Neural progenitor cell (in vitro differentiated cells): ENCODE measurements at regions not wholly inside any gene's neighbourhood (a gene's known extent, or its start where the extent isn't known, plus 50 kb on each side); places are given as distances from the start of the nearest gene placed in this dataset.

Source experiments
- DNase-seq: peaks from one replicate; pipeline ENCODE4 v3.0.0-alpha.2; 2016; ENCODE audit warnings: low spot score
- H2AFZ ChIP-seq: fragments of 200-600 bp; sonication (generic); replicated peaks from 2 replicates; pipeline ENCODE4 v1.6.1; 2016; ENCODE audit warnings: antibody characterized with exemption
- H3F3A ChIP-seq: fragments of 200-600 bp; sonication (generic); 2 replicates; pipeline ENCODE4 v1.6.1; 2016; ENCODE audit warnings: antibody characterized with exemption, low read depth
- H3K27ac ChIP-seq: fragments of 200-600 bp; sonication (generic); 2 replicates; pipeline ENCODE4 v1.5.1; 2016; ENCODE audit warnings: mild to moderate bottlenecking
- H3K27me3 ChIP-seq: fragments of 200-600 bp; sonication (generic); 2 replicates; pipeline ENCODE4 v1.6.1; 2016; ENCODE audit warnings: mild to moderate bottlenecking, moderate library complexity
- H3K36me3 ChIP-seq: fragments of 200-600 bp; sonication (generic); 2 replicates; pipeline ENCODE4 v1.5.1; 2016
- H3K4me1 ChIP-seq: fragments of 200-600 bp; sonication (generic); 2 replicates; pipeline ENCODE4 v1.6.1; 2016; ENCODE audit warnings: mixed run types
- H3K4me2 ChIP-seq: fragments of 200-600 bp; sonication (generic); 2 replicates; pipeline ENCODE4 v1.6.1; 2016
- H3K4me3 ChIP-seq: fragments of 200-600 bp; sonication (generic); 2 replicates; pipeline ENCODE4 v1.5.1; 2016
- H3K79me2 ChIP-seq: fragments of 200-600 bp; sonication (generic); 2 replicates; pipeline ENCODE4 v1.6.1; 2016; ENCODE audit warnings: low read depth
- H3K9ac ChIP-seq: fragments of 200-600 bp; sonication (generic); 2 replicates; pipeline ENCODE4 v1.6.1; 2016
- H3K9me3 ChIP-seq: fragments of 200-600 bp; sonication (generic); 2 replicates; pipeline ENCODE4 v1.5.1; 2016; ENCODE audit warnings: low read depth
- H4K20me1 ChIP-seq: fragments of 200-600 bp; sonication (generic); 2 replicates; pipeline ENCODE4 v1.6.1; 2016; ENCODE audit warnings: low read depth
- H3K27ac Mint-ChIP-seq: 3 replicates; pipeline ENCODE4 v1.8.0; 2021; ENCODE audit warnings: mixed read lengths
- H3K27me3 Mint-ChIP-seq: 2 replicates; pipeline ENCODE4 v1.8.0; 2022; ENCODE audit warnings: low read depth, mild to moderate bottlenecking, inconsistent platforms, moderate library complexity, mixed read lengths; ENCODE audit not compliant: insufficient read depth
- H3K36me3 Mint-ChIP-seq: 3 replicates; pipeline ENCODE4 v1.8.0; 2021; ENCODE audit warnings: mixed read lengths
- H3K4me1 Mint-ChIP-seq: 3 replicates; pipeline ENCODE4 v1.8.0; 2021; ENCODE audit warnings: mixed read lengths
- H3K4me3 Mint-ChIP-seq: 3 replicates; pipeline ENCODE4 v1.8.0; 2021; ENCODE audit warnings: mild to moderate bottlenecking, moderate library complexity, mixed read lengths
- H3K9me3 Mint-ChIP-seq: 3 replicates; pipeline ENCODE4 v1.8.0; 2020; ENCODE audit warnings: mixed read lengths
- CTCF ChIP-seq: fragments of 200-600 bp; sonication (generic); IDR thresholded peaks from 2 replicates; pipeline ENCODE4 v1.5.1; 2017; ENCODE audit warnings: antibody characterized with exemption, mild to moderate bottlenecking
- EZH2 ChIP-seq: fragments of 200-600 bp; sonication (generic); IDR thresholded peaks from 2 replicates; pipeline ENCODE4 v1.6.1; 2017; ENCODE audit warnings: antibody characterized with exemption, mild to moderate bottlenecking, moderate library complexity
- EZH2phosphoT487 ChIP-seq: fragments of 200-600 bp; sonication (generic); IDR thresholded peaks from 2 replicates; pipeline ENCODE4 v1.6.1; 2017; ENCODE audit warnings: antibody characterized with exemption

- H3K27me3 Mint-ChIP-seq: peaks cover 1% of the 10 kb centered on the region
- no peak overlapping the region for H2AFZ ChIP-seq
- H3F3A ChIP-seq: peaks cover 20% of the 10 kb centered on the region
- peaks cover 9% of the 10 kb centered on the region for H3K4me1 Mint-ChIP-seq
- H3K4me3 ChIP-seq: no peak overlapping the region
- DNase-seq: no peak
- TF ChIP-seq EZH2phosphoT487 (no peak), CTCF (no peak), EZH2 (no peak)
- H4K20me1 ChIP-seq: no peaks in the 10 kb centered on the region
- no peak overlapping the region for H3K9ac ChIP-seq
- H3K79me2 ChIP-seq: no peaks in the 10 kb centered on the region
- H3K4me3 Mint-ChIP-seq: no peak overlapping the region
- no peak overlapping the region for H3K27ac ChIP-seq
- H3K9me3 ChIP-seq: no peaks in the 10 kb centered on the region
- no peak overlapping the region for H3K4me2 ChIP-seq
- H3K27ac Mint-ChIP-seq: no peak overlapping the region
- no peaks in the 10 kb centered on the region for H3K36me3 ChIP-seq
- no peaks in the 10 kb centered on the region for H3K27me3 ChIP-seq
- H3K4me1 ChIP-seq: peaks cover 30% of the 10 kb centered on the region
- H3K9me3 Mint-ChIP-seq: no peaks in the 10 kb centered on the region
- H3K36me3 Mint-ChIP-seq: no peaks in the 10 kb centered on the region
Observed at GRCh38 chr2:217645896-217646295, 356.9 kb downstream of the TNS1 start.

GRCh38 chr2:217643789-217644301 lies 358.9 kb downstream of the TNS1 start:
- H3K4me1 ChIP-seq: peaks cover 24% of the 10 kb centered on the region
- H3K9me3 ChIP-seq: no peaks in the 10 kb centered on the region
- H3K4me3 ChIP-seq: no peak overlapping the region
- no peak overlapping the region for H3K4me3 Mint-ChIP-seq
- H3K79me2 ChIP-seq: no peaks in the 10 kb centered on the region
- H3K27ac ChIP-seq: peak overlapping the region; percentile 66
- no peaks in the 10 kb centered on the region for H3K27me3 ChIP-seq
- H3K27ac Mint-ChIP-seq: no peak overlapping the region
- no peak overlapping the region for H2AFZ ChIP-seq
- H4K20me1 ChIP-seq: no peaks in the 10 kb centered on the region
- no peak overlapping the region for H3K9ac ChIP-seq
- no peaks in the 10 kb centered on the region for H3K36me3 Mint-ChIP-seq
- peaks cover 3% of the 10 kb centered on the region for H3K4me1 Mint-ChIP-seq
- peak overlapping the region; percentile 54 for H3K4me2 ChIP-seq
- H3K36me3 ChIP-seq: no peaks in the 10 kb centered on the region
- H3K9me3 Mint-ChIP-seq: no peaks in the 10 kb centered on the region
- TF ChIP-seq EZH2phosphoT487 (no peak), EZH2 (no peak), CTCF (no peak)
- H3K27me3 Mint-ChIP-seq: peaks cover 4% of the 10 kb centered on the region
- peaks cover 20% of the 10 kb centered on the region for H3F3A ChIP-seq
- DNase-seq: peak; percentile 63

- Histone ChIP-seq H3K4me1 (peaks cover 24% of the 10 kb centered on the region), H4K20me1 (no peaks in the 10 kb centered on the region), H3K36me3 (no peaks in the 10 kb centered on the region), H3K27ac (no peak overlapping the region), H3K4me3 (no peak overlapping the region), H3K9ac (no peak overlapping the region), H3K27me3 (no peaks in the 10 kb centered on the region), H3K4me2 (no peak overlapping the region), H3K9me3 (no peaks in the 10 kb centered on the region), H3K79me2 (no peaks in the 10 kb centered on the region), H3F3A (peaks cover 20% of the 10 kb centered on the region), H2AFZ (no peak overlapping the region)
- Mint-ChIP-seq H3K9me3 (no peaks in the 10 kb centered on the region), H3K4me1 (peaks cover 3% of the 10 kb centered on the region), H3K27me3 (peaks cover 4% of the 10 kb centered on the region), H3K4me3 (no peak overlapping the region), H3K36me3 (no peaks in the 10 kb centered on the region), H3K27ac (no peak overlapping the region)
- no peak for TF ChIP-seq EZH2
- TF ChIP-seq CTCF: no peak
- no peak for TF ChIP-seq EZH2phosphoT487
- peak; percentile 16 for DNase-seq
Observed at GRCh38 chr2:217642944-217643343, 359.9 kb downstream of the TNS1 start.
